Endodermal cell (in vitro differentiated cells): ENCODE measurements at regions not wholly inside any gene's neighbourhood (a gene's known extent, or its start where the extent isn't known, plus 50 kb on each side); places are given as distances from the start of the nearest gene placed in this dataset.

Experiments
- DNase-seq: peaks from one replicate; pipeline ENCODE4 v3.0.0-alpha.2; 2017
- H3K27ac ChIP-seq: 2 replicates; pipeline ENCODE4 v1.5.1; 2013; ENCODE audit warnings: mild to moderate bottlenecking, low read depth, low read length, moderate library complexity
- H3K27me3 ChIP-seq: 2 replicates; pipeline ENCODE4 v1.6.1; 2013; ENCODE audit warnings: mild to moderate bottlenecking, low read length, moderate library complexity; ENCODE audit not compliant: insufficient read depth, control insufficient read depth, poor library complexity, severe bottlenecking
- H3K36me3 ChIP-seq: 2 replicates; pipeline ENCODE4 v1.7.0; 2013; ENCODE audit warnings: mild to moderate bottlenecking, low read length, moderate library complexity; ENCODE audit not compliant: control insufficient read depth, insufficient read depth
- H3K4me1 ChIP-seq: one replicate; pipeline ENCODE4 v1.7.0; 2013; ENCODE audit warnings: low read length; ENCODE audit not compliant: control insufficient read depth, insufficient read depth
- H3K4me3 ChIP-seq: 2 replicates; pipeline ENCODE4 v1.5.1; 2013; ENCODE audit warnings: mild to moderate bottlenecking, low read length, moderate library complexity
- H3K9ac ChIP-seq: 2 replicates; pipeline ENCODE4 v1.6.1; 2013; ENCODE audit warnings: mild to moderate bottlenecking, low read length, moderate library complexity; ENCODE audit not compliant: poor library complexity, severe bottlenecking; ENCODE audit errors: extremely low read depth
- H3K9me3 ChIP-seq: 2 replicates; pipeline ENCODE4 v1.6.1; 2013; ENCODE audit warnings: mild to moderate bottlenecking, low read length, moderate library complexity; ENCODE audit not compliant: control insufficient read depth
- H3K27ac Mint-ChIP-seq: 2 replicates; pipeline ENCODE4 v1.8.0; 2020; ENCODE audit warnings: mixed read lengths
- H3K27me3 Mint-ChIP-seq: 2 replicates; pipeline ENCODE4 v1.8.0; 2021; ENCODE audit warnings: mild to moderate bottlenecking, mixed read lengths; ENCODE audit not compliant: insufficient read depth
- H3K36me3 Mint-ChIP-seq: 2 replicates; pipeline ENCODE4 v1.8.0; 2020; ENCODE audit warnings: low read depth, mixed read lengths
- H3K4me1 Mint-ChIP-seq: 2 replicates; pipeline ENCODE4 v1.8.0; 2020; ENCODE audit warnings: mixed read lengths
- H3K4me3 Mint-ChIP-seq: 2 replicates; pipeline ENCODE4 v1.8.0; 2020; ENCODE audit warnings: mild to moderate bottlenecking, moderate library complexity, mixed read lengths
- H3K9me3 Mint-ChIP-seq: 2 replicates; pipeline ENCODE4 v1.8.0; 2020; ENCODE audit warnings: mild to moderate bottlenecking, mixed read lengths
- WGBS, 2 experiments: methylation state at CpG; one replicate each; pipeline versions ENCODE4 v1.1.5 to v1.1.7; 2013; ENCODE audit warnings: missing lambda C conversion rate in 2 of 2, mixed read lengths in 1 of 2; ENCODE audit not compliant: insufficient coverage in 1 of 2, insufficient read length in 1 of 2; 5-methylcytosine and 5-hydroxymethylcytosine counted together
- TF ChIP-seq, protein P1 (sequence below): fragments of 200-600 bp; sonication (generic); conservative IDR thresholded peaks from 2 replicates; pipeline ENCODE4 v1.5.0; 2021; ENCODE audit warnings: antibody characterized with exemption, mild to moderate bottlenecking

DNA sequence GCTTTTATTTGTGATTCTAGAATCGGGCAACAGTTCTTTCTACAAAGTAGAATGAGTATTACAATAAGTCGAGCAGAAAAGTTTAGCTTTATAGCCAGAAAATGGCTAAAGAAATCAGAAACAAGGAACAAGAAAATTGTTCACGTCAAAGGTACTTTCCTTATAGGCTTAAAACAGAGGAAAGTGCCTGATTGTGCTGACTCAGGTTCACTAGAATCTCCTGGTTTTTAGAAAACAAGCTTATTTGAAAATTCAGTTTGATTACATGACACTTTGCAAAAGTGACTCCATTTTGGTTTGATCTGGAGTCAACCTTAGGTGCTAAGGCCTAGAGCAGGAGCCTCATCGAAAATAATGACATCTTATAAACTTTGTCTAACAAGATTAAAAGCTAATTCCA is 564.7 kb upstream of the FLRT2 start:
- H3K9ac ChIP-seq: no peak overlapping the region
- no peaks in the 10 kb centered on the region for H3K36me3 ChIP-seq
- H3K9me3 ChIP-seq: no peaks in the 10 kb centered on the region
- H3K36me3 Mint-ChIP-seq: no peaks in the 10 kb centered on the region
- H3K27ac ChIP-seq: no peak overlapping the region
- TF ChIP-seq, protein P1, sequence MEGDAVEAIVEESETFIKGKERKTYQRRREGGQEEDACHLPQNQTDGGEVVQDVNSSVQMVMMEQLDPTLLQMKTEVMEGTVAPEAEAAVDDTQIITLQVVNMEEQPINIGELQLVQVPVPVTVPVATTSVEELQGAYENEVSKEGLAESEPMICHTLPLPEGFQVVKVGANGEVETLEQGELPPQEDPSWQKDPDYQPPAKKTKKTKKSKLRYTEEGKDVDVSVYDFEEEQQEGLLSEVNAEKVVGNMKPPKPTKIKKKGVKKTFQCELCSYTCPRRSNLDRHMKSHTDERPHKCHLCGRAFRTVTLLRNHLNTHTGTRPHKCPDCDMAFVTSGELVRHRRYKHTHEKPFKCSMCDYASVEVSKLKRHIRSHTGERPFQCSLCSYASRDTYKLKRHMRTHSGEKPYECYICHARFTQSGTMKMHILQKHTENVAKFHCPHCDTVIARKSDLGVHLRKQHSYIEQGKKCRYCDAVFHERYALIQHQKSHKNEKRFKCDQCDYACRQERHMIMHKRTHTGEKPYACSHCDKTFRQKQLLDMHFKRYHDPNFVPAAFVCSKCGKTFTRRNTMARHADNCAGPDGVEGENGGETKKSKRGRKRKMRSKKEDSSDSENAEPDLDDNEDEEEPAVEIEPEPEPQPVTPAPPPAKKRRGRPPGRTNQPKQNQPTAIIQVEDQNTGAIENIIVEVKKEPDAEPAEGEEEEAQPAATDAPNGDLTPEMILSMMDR: no peak
- WGBS, 2 experiments: 90 to 95% methylated on average over 3 to 4 of the region's 4 CpGs
- H3K27ac Mint-ChIP-seq: no peak overlapping the region
- no peaks in the 10 kb centered on the region for H3K4me1 ChIP-seq
- H3K4me3 Mint-ChIP-seq: no peak overlapping the region
- no peaks in the 10 kb centered on the region for H3K9me3 Mint-ChIP-seq
- no peak overlapping the region for H3K4me3 ChIP-seq
- no peaks in the 10 kb centered on the region for H3K27me3 ChIP-seq
- DNase-seq: no peak
- no peaks in the 10 kb centered on the region for H3K4me1 Mint-ChIP-seq
- no peaks in the 10 kb centered on the region for H3K27me3 Mint-ChIP-seq

DNA sequence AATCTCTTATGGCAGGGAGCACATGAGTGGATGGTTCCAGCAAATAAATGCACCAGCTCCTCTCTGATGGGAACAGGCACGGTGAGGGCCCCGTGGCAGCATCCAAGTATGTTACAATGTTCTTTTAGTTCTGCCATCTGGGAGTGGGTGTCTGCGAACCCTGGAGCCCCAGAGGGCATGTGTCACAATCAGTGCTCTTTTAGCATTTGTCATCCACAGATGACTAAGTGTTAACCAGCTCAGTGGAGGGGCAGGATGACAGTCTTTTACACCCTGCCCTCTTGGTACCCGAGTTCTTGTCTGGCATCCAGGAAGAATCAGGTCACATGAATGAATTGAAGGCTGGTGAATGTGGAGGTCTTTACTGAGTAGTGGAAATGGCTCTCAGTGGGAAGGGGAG is 560.4 kb upstream of the FLRT2 start:
- H3K4me1 Mint-ChIP-seq: no peaks in the 10 kb centered on the region
- Histone ChIP-seq H3K9ac (no peak overlapping the region), H3K9me3 (no peaks in the 10 kb centered on the region), H3K27me3 (no peaks in the 10 kb centered on the region), H3K4me3 (no peak overlapping the region), H3K4me1 (no peaks in the 10 kb centered on the region), H3K27ac (no peak overlapping the region), H3K36me3 (no peaks in the 10 kb centered on the region)
- no peak overlapping the region for H3K27ac Mint-ChIP-seq
- H3K36me3 Mint-ChIP-seq: no peaks in the 10 kb centered on the region
- no peaks in the 10 kb centered on the region for H3K27me3 Mint-ChIP-seq
- TF ChIP-seq, protein P1: no peak
- no peak for DNase-seq
- no peak overlapping the region for H3K4me3 Mint-ChIP-seq
- H3K9me3 Mint-ChIP-seq: no peaks in the 10 kb centered on the region
- WGBS, 2 experiments: 82 to 90% methylated on average over 4 of the region's 4 CpGs

DNA sequence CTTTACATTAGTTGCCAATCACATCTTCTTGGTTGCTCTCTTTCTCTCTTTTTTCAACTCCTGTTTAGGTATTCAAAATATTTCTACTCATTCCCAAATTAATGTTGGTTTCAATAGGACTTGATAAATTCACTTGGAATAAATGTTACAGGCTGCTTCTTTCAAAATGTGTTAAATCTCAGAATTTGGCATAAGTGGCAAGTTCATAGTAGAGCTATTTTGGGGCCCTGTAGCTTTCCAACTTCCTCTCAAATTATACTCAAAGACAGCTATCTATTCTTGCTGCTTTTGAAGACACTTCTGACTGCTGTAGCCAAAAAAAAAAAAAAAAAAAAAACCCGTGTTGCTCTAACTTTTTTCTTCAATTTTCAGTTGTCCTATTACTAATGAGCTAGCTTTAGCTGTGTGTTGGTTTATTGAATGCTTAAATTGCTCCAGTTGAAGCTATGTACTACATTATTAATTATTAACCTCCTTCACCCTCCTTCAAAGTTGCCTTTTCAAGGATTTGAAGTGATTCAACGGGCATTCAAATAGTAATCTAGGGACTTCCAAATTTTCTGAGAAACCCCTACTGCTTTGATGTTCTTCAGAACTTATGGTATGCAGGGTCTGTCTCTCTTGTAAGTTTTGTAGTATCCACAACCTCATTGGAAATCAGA is 554.6 kb upstream of the FLRT2 start:
- H3K27me3 Mint-ChIP-seq: no peaks in the 10 kb centered on the region
- TF ChIP-seq, protein P1: no peak
- no peaks in the 10 kb centered on the region for H3K9me3 Mint-ChIP-seq
- Histone ChIP-seq H3K27me3 (no peaks in the 10 kb centered on the region), H3K4me1 (no peaks in the 10 kb centered on the region), H3K27ac (no peak overlapping the region), H3K36me3 (no peaks in the 10 kb centered on the region), H3K9me3 (no peaks in the 10 kb centered on the region), H3K4me3 (no peak overlapping the region), H3K9ac (no peak overlapping the region)
- 89% methylated on average over 1 of the region's 2 CpGs; no CpG with 5 or more reads in 1 of the 2 experiments for WGBS, 2 experiments
- no peaks in the 10 kb centered on the region for H3K4me1 Mint-ChIP-seq
- H3K27ac Mint-ChIP-seq: no peak overlapping the region
- DNase-seq: no peak
- no peak overlapping the region for H3K4me3 Mint-ChIP-seq
- no peaks in the 10 kb centered on the region for H3K36me3 Mint-ChIP-seq
